Type B pancreatic cell (in vitro differentiated cells): ENCODE measurements at regions not wholly inside any gene's neighbourhood (a gene's known extent, or its start where the extent isn't known, plus 50 kb on each side); places are given as distances from the start of the nearest gene placed in this dataset.

Experiments used
- DNase-seq: peaks from one replicate; pipeline ENCODE4 v3.0.0; 2021; ENCODE audit warnings: mixed read lengths; ENCODE audit not compliant: unreplicated experiment; ENCODE audit errors: extremely low spot score
- H3K27ac Mint-ChIP-seq: 2 replicates; pipeline ENCODE4 v1.8.0; 2021; ENCODE audit warnings: mild to moderate bottlenecking, mixed read lengths
- H3K27me3 Mint-ChIP-seq: 2 replicates; pipeline ENCODE4 v1.8.0; 2021; ENCODE audit warnings: mixed read lengths
- H3K36me3 Mint-ChIP-seq: 2 replicates; pipeline ENCODE4 v1.8.0; 2021; ENCODE audit warnings: mixed read lengths
- H3K4me1 Mint-ChIP-seq: one replicate; pipeline ENCODE4 v1.8.0; 2021; ENCODE audit warnings: mixed read lengths; ENCODE audit not compliant: unreplicated experiment
- H3K4me3 Mint-ChIP-seq: 2 replicates; pipeline ENCODE4 v1.8.0; 2021; ENCODE audit warnings: mild to moderate bottlenecking, mixed read lengths
- H3K9me3 Mint-ChIP-seq: 2 replicates; pipeline ENCODE4 v1.8.0; 2021; ENCODE audit warnings: mixed read lengths
- CTCF ChIP-seq: fragments of 200-600 bp; sonication (generic); conservative IDR thresholded peaks from 2 replicates; pipeline ENCODE4 v1.5.0; 2021; ENCODE audit warnings: antibody characterized with exemption, mild to moderate bottlenecking

- no peak for TF ChIP-seq CTCF
- no peak for DNase-seq
- Mint-ChIP-seq H3K9me3 (no peaks in the 10 kb centered on the region), H3K4me1 (no peaks in the 10 kb centered on the region), H3K4me3 (no peak overlapping the region), H3K27me3 (no peaks in the 10 kb centered on the region), H3K27ac (no peak overlapping the region), H3K36me3 (no peaks in the 10 kb centered on the region)
Measured at GRCh38 chr2:52253416-52253980, 1221.6 kb upstream of the NRXN1 start.

- no peak for DNase-seq
- no peaks in the 10 kb centered on the region for H3K9me3 Mint-ChIP-seq
- no peak overlapping the region for H3K4me3 Mint-ChIP-seq
- H3K36me3 Mint-ChIP-seq = no peaks in the 10 kb centered on the region
- H3K27me3 Mint-ChIP-seq = no peaks in the 10 kb centered on the region
- no peak overlapping the region for H3K27ac Mint-ChIP-seq
- no peak for TF ChIP-seq CTCF
- no peaks in the 10 kb centered on the region for H3K4me1 Mint-ChIP-seq
Measured at GRCh38 chr2:52238782-52239181, 1206.8 kb upstream of the NRXN1 start.

GRCh38 chr2:52222128-52222527 lies 1190.2 kb upstream of the NRXN1 start:
- no peaks in the 10 kb centered on the region for H3K4me1 Mint-ChIP-seq
- H3K36me3 Mint-ChIP-seq = no peaks in the 10 kb centered on the region
- TF ChIP-seq CTCF = no peak
- no peak overlapping the region for H3K27ac Mint-ChIP-seq
- no peak overlapping the region for H3K4me3 Mint-ChIP-seq
- no peak for DNase-seq
- H3K9me3 Mint-ChIP-seq = no peaks in the 10 kb centered on the region
- peaks cover 4% of the 10 kb centered on the region for H3K27me3 Mint-ChIP-seq

GRCh38 chr2:52220393-52220792 lies 1188.5 kb upstream of the NRXN1 start:
- Mint-ChIP-seq H3K27me3 (no peaks in the 10 kb centered on the region), H3K9me3 (no peaks in the 10 kb centered on the region), H3K36me3 (no peaks in the 10 kb centered on the region), H3K27ac (no peak overlapping the region), H3K4me1 (no peaks in the 10 kb centered on the region), H3K4me3 (no peak overlapping the region)
- TF ChIP-seq CTCF = no peak
- DNase-seq = no peak

- H3K4me3 Mint-ChIP-seq = no peak overlapping the region
- no peaks in the 10 kb centered on the region for H3K4me1 Mint-ChIP-seq
- no peaks in the 10 kb centered on the region for H3K9me3 Mint-ChIP-seq
- TF ChIP-seq CTCF = no peak
- no peak for DNase-seq
- H3K27ac Mint-ChIP-seq = no peak overlapping the region
- no peaks in the 10 kb centered on the region for H3K27me3 Mint-ChIP-seq
- no peaks in the 10 kb centered on the region for H3K36me3 Mint-ChIP-seq
Measured at GRCh38 chr2:52210611-52211010, 1178.7 kb upstream of the NRXN1 start.

- H3K27me3 Mint-ChIP-seq = no peaks in the 10 kb centered on the region
- H3K4me1 Mint-ChIP-seq = no peaks in the 10 kb centered on the region
- no peak overlapping the region for H3K4me3 Mint-ChIP-seq
- no peaks in the 10 kb centered on the region for H3K36me3 Mint-ChIP-seq
- TF ChIP-seq CTCF = no peak
- H3K9me3 Mint-ChIP-seq = no peaks in the 10 kb centered on the region
- DNase-seq = no peak
- no peak overlapping the region for H3K27ac Mint-ChIP-seq
Measured at GRCh38 chr2:52210161-52210560, 1178.2 kb upstream of the NRXN1 start.
